Natural killer cell (primary cell): ENCODE measurements at regions not wholly inside any gene's neighbourhood (a gene's known extent, or its start where the extent isn't known, plus 50 kb on each side); places are given as distances from the start of the nearest gene placed in this dataset.

Experiments
- ATAC-seq, 3 donors: fragments of 150-1000 bp in 2 of 3; fragments of 200-7000 bp in 1 of 3; cut with Tn5 transposase; 1 replicate in 1 of 3; 2 replicates in 2 of 3; pipeline ENCODE4 v1.10.0; 2021; ENCODE audit warnings: mild to moderate bottlenecking in 2 of 3, moderate library complexity in 2 of 3
- DNase-seq, 2 donors: peaks; one replicate each; pipeline versions ENCODE4 v3.0.0 to v3.0.0-alpha.2; 2013 to 2021; ENCODE audit warnings: mixed read lengths in 1 of 2
- H3K27ac ChIP-seq: one replicate; pipeline ENCODE4 v1.5.1; 2013; ENCODE audit warnings: mild to moderate bottlenecking, low read length
- H3K27me3 ChIP-seq: one replicate; pipeline ENCODE4 v1.6.1; 2013; ENCODE audit warnings: low read length; ENCODE audit not compliant: control insufficient read depth, insufficient read depth
- H3K36me3 ChIP-seq: one replicate; pipeline ENCODE4 v1.6.1; 2013; ENCODE audit warnings: low read length; ENCODE audit not compliant: control insufficient read depth, insufficient read depth
- H3K4me1 ChIP-seq: one replicate; pipeline ENCODE4 v1.6.1; 2013; ENCODE audit warnings: low read length; ENCODE audit not compliant: control insufficient read depth, insufficient read depth
- H3K4me3 ChIP-seq: one replicate; pipeline ENCODE4 v1.5.1; 2013; ENCODE audit warnings: low read length
- H3K9me3 ChIP-seq: one replicate; pipeline ENCODE4 v1.6.1; 2013; ENCODE audit warnings: low read length; ENCODE audit not compliant: control insufficient read depth, insufficient read depth
- H3K27ac Mint-ChIP-seq, 2 donors: one replicate each; pipeline ENCODE4 v1.8.0; 2022; ENCODE audit warnings: mild to moderate bottlenecking in 2 of 2, mixed read lengths in 2 of 2, moderate library complexity in 1 of 2
- H3K27me3 Mint-ChIP-seq, 2 donors: one replicate each; pipeline ENCODE4 v1.8.0; 2022; ENCODE audit warnings: low read depth in 2 of 2, mixed read lengths in 2 of 2
- H3K36me3 Mint-ChIP-seq: one replicate; pipeline ENCODE4 v1.8.0; 2022; ENCODE audit warnings: mixed read lengths
- H3K4me1 Mint-ChIP-seq, 2 donors: one replicate each; pipeline ENCODE4 v1.8.0; 2022; ENCODE audit warnings: mixed read lengths in 2 of 2
- H3K4me3 Mint-ChIP-seq: one replicate; pipeline ENCODE4 v1.8.0; 2022; ENCODE audit warnings: mild to moderate bottlenecking, moderate library complexity, mixed read lengths
- H3K9me3 Mint-ChIP-seq, 2 donors: one replicate each; pipeline ENCODE4 v1.8.0; 2022; ENCODE audit warnings: mixed read lengths in 2 of 2
- WGBS: methylation state at CpG from one replicate; pipeline ENCODE4 v1.1.7; 2013; ENCODE audit warnings: missing lambda C conversion rate; ENCODE audit not compliant: insufficient coverage; 5-methylcytosine and 5-hydroxymethylcytosine counted together
- intact Hi-C: fragments of 100-400 bp; cut with micrococcal nuclease; formaldehyde crosslinking; loops from one replicate; pipeline ENCODE4 v1.14.2; 2022
- TF ChIP-seq, protein P1 (sequence below): fragments of 200-600 bp; IDR thresholded peaks from one replicate; pipeline ENCODE4 v1.8.0; 2022; ENCODE audit warnings: antibody characterized with exemption

DNA sequence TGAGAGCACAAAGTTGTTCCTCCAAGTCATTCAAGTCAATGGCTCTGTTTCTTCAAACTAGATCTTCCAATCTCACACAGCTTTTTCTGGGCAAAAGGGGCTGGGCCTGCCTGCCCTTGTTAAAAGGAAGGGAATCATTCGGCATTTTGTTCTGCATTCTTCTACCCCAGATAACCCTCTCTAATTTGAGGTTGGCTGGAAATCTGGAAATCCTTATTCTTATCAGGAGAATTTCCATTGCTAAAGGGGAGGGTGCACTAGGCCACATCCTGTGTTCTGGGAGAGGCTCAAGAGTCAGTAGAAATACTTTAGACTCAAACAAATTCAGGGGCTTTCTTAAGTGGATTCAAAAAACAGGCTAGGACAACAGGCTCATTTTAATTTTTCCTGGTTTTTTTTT, 384.7 kb upstream of the ZNF462 start:
- H3K27me3 ChIP-seq, result no peaks in the 10 kb centered on the region
- no peaks in the 10 kb centered on the region for H3K9me3 ChIP-seq
- DNase-seq, result no peak
- peaks cover 0 to 4% of the 10 kb centered on the region in 2 donors for H3K9me3 Mint-ChIP-seq
- no peaks in the 10 kb centered on the region for H3K4me1 ChIP-seq
- H3K27ac ChIP-seq, result no peak overlapping the region
- peaks cover 18 to 30% of the 10 kb centered on the region in 2 donors for H3K4me1 Mint-ChIP-seq
- intact Hi-C loops, result no loop called here
- no peak for ATAC-seq
- H3K36me3 ChIP-seq, result no peaks in the 10 kb centered on the region
- H3K27ac Mint-ChIP-seq, result no peak overlapping the region
- no peak overlapping the region for H3K4me3 Mint-ChIP-seq
- WGBS, result no CpG with 5 or more reads among the region's 1 CpG
- TF ChIP-seq, protein P1, sequence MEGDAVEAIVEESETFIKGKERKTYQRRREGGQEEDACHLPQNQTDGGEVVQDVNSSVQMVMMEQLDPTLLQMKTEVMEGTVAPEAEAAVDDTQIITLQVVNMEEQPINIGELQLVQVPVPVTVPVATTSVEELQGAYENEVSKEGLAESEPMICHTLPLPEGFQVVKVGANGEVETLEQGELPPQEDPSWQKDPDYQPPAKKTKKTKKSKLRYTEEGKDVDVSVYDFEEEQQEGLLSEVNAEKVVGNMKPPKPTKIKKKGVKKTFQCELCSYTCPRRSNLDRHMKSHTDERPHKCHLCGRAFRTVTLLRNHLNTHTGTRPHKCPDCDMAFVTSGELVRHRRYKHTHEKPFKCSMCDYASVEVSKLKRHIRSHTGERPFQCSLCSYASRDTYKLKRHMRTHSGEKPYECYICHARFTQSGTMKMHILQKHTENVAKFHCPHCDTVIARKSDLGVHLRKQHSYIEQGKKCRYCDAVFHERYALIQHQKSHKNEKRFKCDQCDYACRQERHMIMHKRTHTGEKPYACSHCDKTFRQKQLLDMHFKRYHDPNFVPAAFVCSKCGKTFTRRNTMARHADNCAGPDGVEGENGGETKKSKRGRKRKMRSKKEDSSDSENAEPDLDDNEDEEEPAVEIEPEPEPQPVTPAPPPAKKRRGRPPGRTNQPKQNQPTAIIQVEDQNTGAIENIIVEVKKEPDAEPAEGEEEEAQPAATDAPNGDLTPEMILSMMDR, result no peak
- peaks cover 23% of the 10 kb centered on the region for H3K36me3 Mint-ChIP-seq
- no peaks in the 10 kb centered on the region for H3K27me3 Mint-ChIP-seq
- no peak overlapping the region for H3K4me3 ChIP-seq

DNA sequence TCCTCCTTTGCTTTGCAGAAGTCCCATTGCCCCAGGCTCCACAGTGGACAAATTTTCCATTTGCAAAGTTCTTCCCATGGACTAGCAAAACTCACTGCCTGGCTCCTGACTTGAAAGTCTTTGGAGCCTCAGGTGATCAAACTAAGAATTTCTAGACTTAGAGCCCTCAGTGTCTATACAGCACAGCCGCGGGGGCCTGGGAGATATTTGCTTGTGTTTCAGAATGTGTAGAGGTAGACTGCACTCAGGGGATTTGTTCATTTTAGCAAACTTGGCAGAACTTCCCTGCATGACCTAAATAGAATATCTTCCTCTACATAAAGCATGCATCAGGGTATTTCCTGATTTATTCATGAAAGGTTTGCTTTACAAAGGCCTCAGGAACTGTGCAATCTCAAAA, 384.2 kb upstream of the ZNF462 start:
- no peaks in the 10 kb centered on the region for H3K27me3 ChIP-seq
- H3K9me3 ChIP-seq, result no peaks in the 10 kb centered on the region
- H3K4me1 ChIP-seq, result no peaks in the 10 kb centered on the region
- no peak overlapping the region for H3K4me3 ChIP-seq
- ATAC-seq (no peak), DNase-seq (no peak)
- TF ChIP-seq, protein P1, result no peak
- H3K27ac ChIP-seq, result no peak overlapping the region
- Mint-ChIP-seq H3K36me3 (peaks cover 19% of the 10 kb centered on the region), H3K9me3 (peaks cover 0 to 4% of the 10 kb centered on the region in 2 donors), H3K4me1 (peaks cover 18 to 30% of the 10 kb centered on the region in 2 donors), H3K27me3 (no peaks in the 10 kb centered on the region), H3K4me3 (no peak overlapping the region), H3K27ac (no peak overlapping the region)
- no peaks in the 10 kb centered on the region for H3K36me3 ChIP-seq
- WGBS, result 100% methylated on average over 2 of the region's 2 CpGs
- intact Hi-C loops, result no loop called here

DNA sequence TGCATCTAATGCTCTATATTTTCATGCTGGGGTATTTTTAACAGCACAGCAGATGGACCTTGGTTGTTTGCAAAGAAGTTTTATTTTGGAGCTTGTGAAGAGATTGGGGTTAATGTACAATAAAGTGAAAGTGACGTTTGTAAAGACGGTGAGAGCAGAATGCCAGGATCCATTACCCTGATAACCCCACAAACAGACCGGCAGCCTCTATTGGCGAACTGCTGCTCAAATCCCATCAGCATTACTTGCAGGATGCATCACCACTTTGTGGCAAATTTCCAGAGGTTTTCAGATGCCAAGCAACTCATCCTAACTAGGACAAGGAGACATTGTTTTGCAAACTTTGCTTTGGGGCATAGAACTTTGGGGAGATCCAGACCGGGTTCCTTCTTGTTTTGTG, 383.3 kb upstream of the ZNF462 start:
- no peak overlapping the region for H3K4me3 Mint-ChIP-seq
- Histone ChIP-seq H3K9me3 (no peaks in the 10 kb centered on the region), H3K4me3 (no peak overlapping the region), H3K36me3 (no peaks in the 10 kb centered on the region), H3K4me1 (no peaks in the 10 kb centered on the region), H3K27me3 (no peaks in the 10 kb centered on the region), H3K27ac (no peak overlapping the region)
- DNase-seq (no peak), ATAC-seq (no peak)
- TF ChIP-seq, protein P1, result no peak
- no peak overlapping the region for H3K27ac Mint-ChIP-seq
- no peaks in the 10 kb centered on the region for H3K27me3 Mint-ChIP-seq
- H3K4me1 Mint-ChIP-seq, result peaks cover 18 to 30% of the 10 kb centered on the region in 2 donors
- H3K9me3 Mint-ChIP-seq, result peaks cover 0 to 4% of the 10 kb centered on the region in 2 donors
- peaks cover 10% of the 10 kb centered on the region for H3K36me3 Mint-ChIP-seq
- WGBS, result 93% methylated on average over 5 of the region's 5 CpGs
- intact Hi-C loops, result loop anchor here (10.0 kb wide), 1 partner anchor 45 kb away; no protein-coding TSS in a partner anchor

DNA sequence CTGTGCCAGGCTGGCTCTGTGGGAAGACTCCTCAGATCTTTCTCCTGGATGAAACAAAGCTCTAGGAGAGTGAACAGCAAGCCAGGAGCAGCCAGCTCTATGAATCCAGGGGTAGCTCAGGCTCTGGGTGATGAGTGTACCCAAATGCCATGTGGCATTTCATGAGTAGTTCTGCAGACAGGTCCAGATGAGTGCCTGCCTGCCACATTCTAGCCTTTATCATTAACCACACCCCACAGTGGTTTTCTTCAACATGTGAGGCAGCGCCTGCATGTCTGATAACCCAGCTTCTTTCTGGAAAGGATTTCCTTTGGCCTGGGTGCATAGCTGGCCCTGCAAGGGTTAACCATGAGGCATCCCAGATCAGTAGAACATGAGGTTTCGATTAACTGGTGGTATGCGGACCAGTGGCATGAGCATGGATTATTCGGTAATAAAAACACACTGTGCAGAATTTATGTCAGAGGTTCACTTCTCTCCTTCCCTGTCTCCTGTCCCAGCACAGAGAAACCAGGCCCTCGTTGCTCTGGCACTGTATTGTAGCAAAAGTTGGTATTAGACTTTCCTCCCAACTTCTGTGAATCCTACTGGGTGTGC, 381.9 kb upstream of the ZNF462 start:
- Histone ChIP-seq H3K36me3 (no peaks in the 10 kb centered on the region), H3K4me3 (no peak overlapping the region), H3K4me1 (no peaks in the 10 kb centered on the region), H3K27me3 (no peaks in the 10 kb centered on the region), H3K9me3 (no peaks in the 10 kb centered on the region), H3K27ac (no peak overlapping the region)
- 81% methylated on average over 5 of the region's 5 CpGs for WGBS
- Mint-ChIP-seq H3K4me1 (peaks cover 18 to 33% of the 10 kb centered on the region in 2 donors), H3K27ac (no peak overlapping the region), H3K36me3 (no peaks in the 10 kb centered on the region), H3K4me3 (no peak overlapping the region), H3K27me3 (no peaks in the 10 kb centered on the region), H3K9me3 (no peaks in the 10 kb centered on the region)
- intact Hi-C loops, result loop anchor here (10.0 kb wide), 1 partner anchor 46 kb away; no protein-coding TSS in a partner anchor
- ATAC-seq (no peak), DNase-seq (no peak)
- TF ChIP-seq, protein P1, result no peak
